GM12864 (cell line): ENCODE measurements at regions not wholly inside any gene's neighbourhood (a gene's known extent, or its start where the extent isn't known, plus 50 kb on each side); places are given as distances from the start of the nearest gene placed in this dataset.

Source experiments
- DNase-seq: peaks from one replicate; pipeline ENCODE4 v3.0.0-alpha.2; 2011; ENCODE audit warnings: low read depth
- H3K4me3 ChIP-seq: 2 replicates; pipeline ENCODE4 v1.5.1; 2011; ENCODE audit warnings: mild to moderate bottlenecking, low read depth, low read length, control low read depth
- TF ChIP-seq, protein P1 (sequence below): IDR thresholded peaks from 2 replicates; pipeline ENCODE4 v1.5.1; 2011; ENCODE audit warnings: low read depth, mild to moderate bottlenecking, moderate library complexity, low read length, control low read depth, inconsistent platforms; ENCODE audit errors: missing control alignments

DNA sequence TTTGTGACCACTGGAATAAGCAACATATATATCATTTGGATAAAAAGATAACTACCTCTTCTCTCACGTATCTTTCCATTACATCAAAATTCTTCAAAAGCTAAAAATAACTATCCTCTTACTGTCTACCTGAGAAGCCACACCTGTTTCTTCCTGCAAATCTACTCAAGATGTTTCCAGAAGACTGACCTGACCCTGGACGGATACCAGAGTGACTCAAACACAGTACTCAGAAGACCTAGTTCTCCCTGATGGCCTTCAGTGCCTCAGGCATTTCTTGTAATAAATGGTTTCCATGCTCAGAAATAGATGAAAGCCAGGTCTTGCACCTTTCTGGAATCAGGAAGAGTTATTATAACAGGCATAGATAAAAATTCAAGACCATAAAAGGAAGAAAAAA lies 245.9 kb upstream of the PIK3R1 start:
- TF ChIP-seq, protein P1, sequence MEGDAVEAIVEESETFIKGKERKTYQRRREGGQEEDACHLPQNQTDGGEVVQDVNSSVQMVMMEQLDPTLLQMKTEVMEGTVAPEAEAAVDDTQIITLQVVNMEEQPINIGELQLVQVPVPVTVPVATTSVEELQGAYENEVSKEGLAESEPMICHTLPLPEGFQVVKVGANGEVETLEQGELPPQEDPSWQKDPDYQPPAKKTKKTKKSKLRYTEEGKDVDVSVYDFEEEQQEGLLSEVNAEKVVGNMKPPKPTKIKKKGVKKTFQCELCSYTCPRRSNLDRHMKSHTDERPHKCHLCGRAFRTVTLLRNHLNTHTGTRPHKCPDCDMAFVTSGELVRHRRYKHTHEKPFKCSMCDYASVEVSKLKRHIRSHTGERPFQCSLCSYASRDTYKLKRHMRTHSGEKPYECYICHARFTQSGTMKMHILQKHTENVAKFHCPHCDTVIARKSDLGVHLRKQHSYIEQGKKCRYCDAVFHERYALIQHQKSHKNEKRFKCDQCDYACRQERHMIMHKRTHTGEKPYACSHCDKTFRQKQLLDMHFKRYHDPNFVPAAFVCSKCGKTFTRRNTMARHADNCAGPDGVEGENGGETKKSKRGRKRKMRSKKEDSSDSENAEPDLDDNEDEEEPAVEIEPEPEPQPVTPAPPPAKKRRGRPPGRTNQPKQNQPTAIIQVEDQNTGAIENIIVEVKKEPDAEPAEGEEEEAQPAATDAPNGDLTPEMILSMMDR = no peak
- DNase-seq = no peak
- H3K4me3 ChIP-seq = no peak overlapping the region

DNA sequence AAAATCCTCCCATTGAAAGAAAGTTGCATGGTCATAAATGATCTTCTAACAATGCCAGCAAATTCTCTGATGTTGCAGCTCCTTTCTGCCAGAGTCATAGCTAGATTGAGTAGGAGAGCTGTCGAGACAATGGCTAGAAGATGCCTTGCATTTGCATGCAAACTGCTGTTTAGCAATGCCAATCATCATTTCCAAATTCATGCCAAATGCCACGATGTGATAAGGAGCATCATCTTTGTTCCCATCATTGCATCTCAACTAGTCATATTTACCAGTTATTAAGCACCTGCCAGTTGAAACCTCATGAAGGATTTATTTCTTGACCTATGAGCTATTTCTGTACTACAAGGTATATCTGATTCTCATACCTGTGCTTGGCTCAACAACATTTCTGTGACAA lies 246.4 kb upstream of the PIK3R1 start:
- no peak overlapping the region for H3K4me3 ChIP-seq
- no peak for DNase-seq
- TF ChIP-seq, protein P1 = no peak

GRCh38 chr5:67966712-67967111 lies 248.8 kb upstream of the PIK3R1 start:
- H3K4me3 ChIP-seq = no peak overlapping the region
- DNase-seq = no peak
- TF ChIP-seq, protein P1 = no peak

DNA sequence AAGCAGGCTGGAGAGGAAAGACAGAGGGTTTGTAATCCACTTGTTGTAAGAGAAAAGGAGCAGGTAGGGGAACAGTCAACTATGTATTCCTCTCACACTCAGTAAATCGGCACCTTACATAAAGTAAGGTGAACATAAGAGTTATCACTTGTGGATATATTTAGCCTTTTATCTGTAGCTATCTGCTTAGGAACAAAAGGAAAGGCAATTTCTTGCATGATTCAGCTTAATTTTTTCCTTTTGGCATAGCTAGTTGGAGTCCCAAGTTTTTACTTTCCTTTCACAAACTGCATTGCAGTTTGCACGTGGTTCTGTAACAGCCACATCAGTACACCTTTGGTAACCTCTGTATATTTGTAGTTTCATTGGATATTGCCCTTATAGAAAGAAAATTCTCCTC lies 250.9 kb upstream of the PIK3R1 start:
- H3K4me3 ChIP-seq = no peak overlapping the region
- TF ChIP-seq, protein P1 = no peak
- no peak for DNase-seq

DNA sequence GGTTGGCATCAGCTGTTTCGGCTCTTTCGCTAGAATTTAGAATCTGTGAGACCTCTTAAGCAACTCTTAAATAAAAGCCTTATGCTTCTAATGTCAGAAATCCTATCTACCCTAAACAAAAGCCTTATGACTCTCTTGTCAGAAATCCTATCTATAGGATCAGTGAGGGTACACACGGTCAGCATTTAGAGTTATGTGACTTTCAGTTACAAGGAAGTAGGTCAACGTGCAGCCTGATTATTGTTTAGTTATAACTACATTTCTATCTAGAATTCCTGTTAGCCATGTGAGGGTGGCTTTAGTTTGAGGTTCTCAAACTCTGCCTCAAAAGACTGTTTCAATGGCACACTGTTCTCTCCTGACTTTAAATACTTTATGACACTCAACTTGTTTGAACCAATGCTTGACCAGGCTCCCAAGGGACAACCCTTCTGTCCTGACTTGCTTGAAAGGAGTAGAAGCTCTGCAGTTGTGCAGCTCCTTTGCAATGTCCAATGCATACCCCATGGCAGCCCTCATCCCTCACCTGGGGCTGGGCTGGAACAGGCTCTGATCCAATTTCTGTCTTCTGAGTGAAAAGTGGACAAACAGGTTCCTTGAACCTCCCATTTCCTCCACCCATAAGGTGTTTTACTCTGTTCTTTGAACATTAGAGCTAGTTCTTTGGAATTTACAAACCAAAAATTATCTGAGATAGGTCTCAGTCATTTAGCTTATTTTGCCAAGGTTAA lies 251.6 kb upstream of the PIK3R1 start:
- TF ChIP-seq, protein P1 = no peak
- no peak for DNase-seq
- H3K4me3 ChIP-seq = no peak overlapping the region

DNA sequence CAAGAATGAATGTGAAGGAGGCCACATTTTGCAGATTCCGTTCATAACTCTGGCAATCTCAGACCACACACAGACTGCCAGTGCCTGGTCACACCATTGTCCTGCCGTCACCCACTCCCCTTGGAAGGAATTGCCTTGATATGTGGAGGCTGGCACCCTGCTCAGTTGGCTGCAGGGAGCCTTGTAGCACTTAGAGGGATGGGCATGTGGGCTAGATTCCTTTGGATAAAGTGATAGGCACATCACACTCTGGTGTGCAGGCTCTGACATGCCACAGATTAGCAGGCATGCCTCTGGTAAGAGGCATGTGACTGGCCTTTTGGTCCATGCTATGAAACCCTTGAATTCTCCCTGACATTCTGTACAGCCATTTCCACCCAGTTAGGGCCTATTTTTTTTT lies 254.6 kb upstream of the PIK3R1 start:
- H3K4me3 ChIP-seq = no peak overlapping the region
- TF ChIP-seq, protein P1 = no peak
- no peak for DNase-seq

DNA sequence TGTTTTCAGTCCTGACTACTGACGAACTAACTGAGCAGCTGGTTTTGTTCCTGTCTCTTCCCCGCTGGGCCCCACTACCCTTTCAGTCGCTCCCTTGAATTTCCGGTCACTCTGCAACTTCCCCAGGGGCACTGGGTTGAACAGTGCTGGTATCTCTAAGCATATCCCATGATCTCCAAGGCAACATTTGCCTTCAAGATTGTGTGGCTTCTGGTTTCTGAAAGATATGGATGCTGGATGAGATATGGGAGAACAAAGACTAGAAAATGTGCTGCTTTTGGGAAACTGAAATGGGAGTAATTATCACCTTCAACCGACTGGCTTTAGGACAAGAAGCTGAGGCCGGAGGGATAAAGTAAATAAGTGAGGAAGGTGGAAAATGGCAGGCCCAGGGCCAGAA lies 258.2 kb upstream of the PIK3R1 start:
- no peak for DNase-seq
- TF ChIP-seq, protein P1 = no peak
- no peak overlapping the region for H3K4me3 ChIP-seq
